ENCODE measurements at regions not wholly inside any gene's neighbourhood (a gene's known extent, or its start where the extent isn't known, plus 50 kb on each side); places are given as distances from the start of the nearest gene placed in this dataset.

GRCh38 chr10:20970044-20970443, 72.9 kb upstream of the NEBL start:
- H3K4me3 ChIP-seq (ENCODE audit: low read depth in 1 of 3, low read length in 3 of 3), result no peak overlapping the region
- no peaks in the 10 kb centered on the region for H3K4me1 ChIP-seq (ENCODE audit: control insufficient read depth in 3 of 3, insufficient read depth in 2 of 3, low read depth in 1 of 3, low read length in 2 of 3)
- no peaks in the 10 kb centered on the region for H3K27me3 ChIP-seq (ENCODE audit: control insufficient read depth in 3 of 3, insufficient read depth in 3 of 3, low read length in 3 of 3)
- H3K36me3 ChIP-seq (ENCODE audit: control insufficient read depth in 3 of 3, insufficient read depth in 2 of 3, low read depth in 1 of 3, low read length in 3 of 3), result no peaks in the 10 kb centered on the region
- DNase-seq (no peak), FAIRE-seq (no peak)
- WGBS, 3 donors, result 94 to 98% (median 98%) methylated on average over 3 of the region's 3 CpGs
- H3K27ac ChIP-seq (ENCODE audit: low read depth in 1 of 3, low read length in 2 of 3), result no peak overlapping the region
- no peaks in the 10 kb centered on the region for H3K9me3 ChIP-seq (ENCODE audit: control insufficient read depth in 2 of 2, insufficient read depth in 1 of 2, low read depth in 1 of 2, low read length in 1 of 2)

- DNase-seq (no peak), FAIRE-seq (no peak)
- Histone ChIP-seq H3K27ac (ENCODE audit: low read depth in 1 of 3, low read length in 2 of 3) (no peak overlapping the region), H3K9me3 (ENCODE audit: control insufficient read depth in 2 of 2, insufficient read depth in 1 of 2, low read depth in 1 of 2, low read length in 1 of 2) (no peaks in the 10 kb centered on the region), H3K4me1 (ENCODE audit: control insufficient read depth in 3 of 3, insufficient read depth in 2 of 3, low read depth in 1 of 3, low read length in 2 of 3) (no peaks in the 10 kb centered on the region), H3K36me3 (ENCODE audit: control insufficient read depth in 3 of 3, insufficient read depth in 2 of 3, low read depth in 1 of 3, low read length in 3 of 3) (no peaks in the 10 kb centered on the region), H3K27me3 (ENCODE audit: control insufficient read depth in 3 of 3, insufficient read depth in 3 of 3, low read length in 3 of 3) (no peaks in the 10 kb centered on the region), H3K4me3 (ENCODE audit: low read depth in 1 of 3, low read length in 3 of 3) (no peak overlapping the region)
- 82 to 87% (median 84%) methylated on average over 3 of the region's 3 CpGs for WGBS, 3 donors
Observed at GRCh38 chr10:20966426-20966825, 69.3 kb upstream of the NEBL start.

- Histone ChIP-seq H3K36me3 (ENCODE audit: control insufficient read depth in 3 of 3, insufficient read depth in 2 of 3, low read depth in 1 of 3, low read length in 3 of 3) (no peaks in the 10 kb centered on the region), H3K27ac (ENCODE audit: low read depth in 1 of 3, low read length in 2 of 3) (no peak overlapping the region), H3K4me1 (ENCODE audit: control insufficient read depth in 3 of 3, insufficient read depth in 2 of 3, low read depth in 1 of 3, low read length in 2 of 3) (no peaks in the 10 kb centered on the region), H3K27me3 (ENCODE audit: control insufficient read depth in 3 of 3, insufficient read depth in 3 of 3, low read length in 3 of 3) (no peaks in the 10 kb centered on the region), H3K9me3 (ENCODE audit: control insufficient read depth in 2 of 2, insufficient read depth in 1 of 2, low read depth in 1 of 2, low read length in 1 of 2) (no peaks in the 10 kb centered on the region), H3K4me3 (ENCODE audit: low read depth in 1 of 3, low read length in 3 of 3) (no peak overlapping the region)
- no peak for FAIRE-seq
- no peak for DNase-seq
- 78 to 82% (median 79%) methylated on average over 5 of the region's 5 CpGs for whole genome bisulfite sequencing, 3 donors
Observed at GRCh38 chr10:20963721-20964595, 66.8 kb upstream of the NEBL start.

DNA sequence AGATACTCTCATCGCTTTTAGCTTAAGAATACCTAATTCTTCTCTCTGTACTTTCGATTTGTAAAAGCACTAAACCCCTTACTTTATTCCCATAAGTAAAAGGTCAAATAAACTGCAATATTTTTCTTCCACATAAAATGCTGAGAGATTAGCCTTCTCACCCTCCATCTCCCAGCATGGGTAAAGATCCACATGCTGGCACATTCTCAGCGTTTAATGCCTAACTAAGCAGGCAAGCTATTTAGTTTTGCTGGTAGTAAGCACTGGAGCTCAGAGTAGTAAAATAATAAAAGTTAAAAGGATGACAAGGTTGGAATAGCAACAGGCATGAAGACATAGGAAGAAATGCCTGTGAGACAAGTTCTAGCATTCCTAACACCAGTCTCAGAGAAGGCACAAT, 65.9 kb upstream of the NEBL start:
- no peak overlapping the region for H3K4me3 ChIP-seq (ENCODE audit: low read depth in 1 of 3, low read length in 3 of 3)
- H3K9me3 ChIP-seq (ENCODE audit: control insufficient read depth in 2 of 2, insufficient read depth in 1 of 2, low read depth in 1 of 2, low read length in 1 of 2), result no peaks in the 10 kb centered on the region
- no peaks in the 10 kb centered on the region for H3K36me3 ChIP-seq (ENCODE audit: control insufficient read depth in 3 of 3, insufficient read depth in 2 of 3, low read depth in 1 of 3, low read length in 3 of 3)
- H3K27ac ChIP-seq (ENCODE audit: low read depth in 1 of 3, low read length in 2 of 3), result no peak overlapping the region
- H3K27me3 ChIP-seq (ENCODE audit: control insufficient read depth in 3 of 3, insufficient read depth in 3 of 3, low read length in 3 of 3), result no peaks in the 10 kb centered on the region
- FAIRE-seq, result no peak
- H3K4me1 ChIP-seq (ENCODE audit: control insufficient read depth in 3 of 3, insufficient read depth in 2 of 3, low read depth in 1 of 3, low read length in 2 of 3), result no peaks in the 10 kb centered on the region
- peak in 1 of 2 donors; percentile 2 for DNase-seq
- WGBS, 3 donors, result 71 to 86% (median 73%) methylated on average over 3 of the region's 3 CpGs

GRCh38 chr10:20962165-20962564, 65.1 kb upstream of the NEBL start:
- FAIRE-seq (no peak), DNase-seq (no peak)
- no peak overlapping the region for H3K4me3 ChIP-seq (ENCODE audit: low read depth in 1 of 3, low read length in 3 of 3)
- H3K27ac ChIP-seq (ENCODE audit: low read depth in 1 of 3, low read length in 2 of 3), result no peak overlapping the region
- no peaks in the 10 kb centered on the region for H3K4me1 ChIP-seq (ENCODE audit: control insufficient read depth in 3 of 3, insufficient read depth in 2 of 3, low read depth in 1 of 3, low read length in 2 of 3)
- H3K27me3 ChIP-seq (ENCODE audit: control insufficient read depth in 3 of 3, insufficient read depth in 3 of 3, low read length in 3 of 3), result no peaks in the 10 kb centered on the region
- no peaks in the 10 kb centered on the region for H3K9me3 ChIP-seq (ENCODE audit: control insufficient read depth in 2 of 2, insufficient read depth in 1 of 2, low read depth in 1 of 2, low read length in 1 of 2)
- WGBS, 3 donors, result 70 to 88% (median 86%) methylated on average over 3 of the region's 3 CpGs
- H3K36me3 ChIP-seq (ENCODE audit: control insufficient read depth in 3 of 3, insufficient read depth in 2 of 3, low read depth in 1 of 3, low read length in 3 of 3), result no peaks in the 10 kb centered on the region

- no peaks in the 10 kb centered on the region for H3K4me1 ChIP-seq (ENCODE audit: control insufficient read depth in 3 of 3, insufficient read depth in 2 of 3, low read depth in 1 of 3, low read length in 2 of 3)
- 81 to 100% (median 94%) methylated on average over 1 of the region's 1 CpG for WGBS, 3 donors
- H3K9me3 ChIP-seq (ENCODE audit: control insufficient read depth in 2 of 2, insufficient read depth in 1 of 2, low read depth in 1 of 2, low read length in 1 of 2), result peaks cover 0 to 4% of the 10 kb centered on the region in 2 donors
- no peaks in the 10 kb centered on the region for H3K36me3 ChIP-seq (ENCODE audit: control insufficient read depth in 3 of 3, insufficient read depth in 2 of 3, low read depth in 1 of 3, low read length in 3 of 3)
- no peaks in the 10 kb centered on the region for H3K27me3 ChIP-seq (ENCODE audit: control insufficient read depth in 3 of 3, insufficient read depth in 3 of 3, low read length in 3 of 3)
- H3K27ac ChIP-seq (ENCODE audit: low read depth in 1 of 3, low read length in 2 of 3), result no peak overlapping the region
- DNase-seq (no peak), FAIRE-seq (no peak)
- H3K4me3 ChIP-seq (ENCODE audit: low read depth in 1 of 3, low read length in 3 of 3), result no peak overlapping the region
Observed at GRCh38 chr10:20959242-20959641, 62.1 kb upstream of the NEBL start.

DNA sequence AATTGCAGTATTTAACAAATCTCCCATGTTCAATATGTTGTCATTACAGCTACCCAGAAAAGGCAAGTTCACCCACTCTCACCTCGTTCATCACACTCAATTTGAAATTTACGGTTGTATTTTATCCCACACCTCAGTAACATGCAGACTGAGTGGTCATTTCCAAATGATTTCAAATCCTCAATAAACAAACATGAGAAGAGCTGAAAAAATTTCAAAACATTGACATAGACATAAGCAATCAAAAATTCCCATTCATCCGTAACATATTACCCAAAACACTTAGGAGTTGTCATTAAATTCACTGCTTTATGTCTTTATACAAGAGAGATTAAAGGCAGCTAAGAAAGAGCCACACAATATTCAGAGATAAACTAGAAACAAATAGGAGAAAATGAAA, 61.7 kb upstream of the NEBL start:
- Histone ChIP-seq H3K36me3 (ENCODE audit: control insufficient read depth in 3 of 3, insufficient read depth in 2 of 3, low read depth in 1 of 3, low read length in 3 of 3) (no peaks in the 10 kb centered on the region), H3K9me3 (ENCODE audit: control insufficient read depth in 2 of 2, insufficient read depth in 1 of 2, low read depth in 1 of 2, low read length in 1 of 2) (peaks cover 0 to 4% of the 10 kb centered on the region in 2 donors), H3K27ac (ENCODE audit: low read depth in 1 of 3, low read length in 2 of 3) (no peak overlapping the region), H3K4me1 (ENCODE audit: control insufficient read depth in 3 of 3, insufficient read depth in 2 of 3, low read depth in 1 of 3, low read length in 2 of 3) (no peaks in the 10 kb centered on the region), H3K4me3 (ENCODE audit: low read depth in 1 of 3, low read length in 3 of 3) (no peak overlapping the region), H3K27me3 (ENCODE audit: control insufficient read depth in 3 of 3, insufficient read depth in 3 of 3, low read length in 3 of 3) (no peaks in the 10 kb centered on the region)
- DNase-seq (no peak), FAIRE-seq (no peak)
- 80 to 88% (median 82%) methylated on average over 3 of the region's 3 CpGs for WGBS, 3 donors

GRCh38 chr10:20958225-20958624, 61.1 kb upstream of the NEBL start:
- H3K27ac ChIP-seq (ENCODE audit: low read depth in 1 of 3, low read length in 2 of 3), result no peak overlapping the region
- H3K36me3 ChIP-seq (ENCODE audit: control insufficient read depth in 3 of 3, insufficient read depth in 2 of 3, low read depth in 1 of 3, low read length in 3 of 3), result no peaks in the 10 kb centered on the region
- WGBS, 3 donors, result 90 to 97% (median 90%) methylated on average over 4 of the region's 4 CpGs
- H3K4me3 ChIP-seq (ENCODE audit: low read depth in 1 of 3, low read length in 3 of 3), result no peak overlapping the region
- FAIRE-seq (no peak), DNase-seq (no peak)
- H3K4me1 ChIP-seq (ENCODE audit: control insufficient read depth in 3 of 3, insufficient read depth in 2 of 3, low read depth in 1 of 3, low read length in 2 of 3), result no peaks in the 10 kb centered on the region
- no peaks in the 10 kb centered on the region for H3K27me3 ChIP-seq (ENCODE audit: control insufficient read depth in 3 of 3, insufficient read depth in 3 of 3, low read length in 3 of 3)
- peaks cover 0 to 4% of the 10 kb centered on the region in 2 donors for H3K9me3 ChIP-seq (ENCODE audit: control insufficient read depth in 2 of 2, insufficient read depth in 1 of 2, low read depth in 1 of 2, low read length in 1 of 2)

GRCh38 chr10:20957744-20958143, 60.6 kb upstream of the NEBL start:
- WGBS, 3 donors, result 70 to 74% (median 72%) methylated on average over 2 of the region's 2 CpGs
- Histone ChIP-seq H3K27me3 (ENCODE audit: control insufficient read depth in 3 of 3, insufficient read depth in 3 of 3, low read length in 3 of 3) (no peaks in the 10 kb centered on the region), H3K4me3 (ENCODE audit: low read depth in 1 of 3, low read length in 3 of 3) (no peak overlapping the region), H3K9me3 (ENCODE audit: control insufficient read depth in 2 of 2, insufficient read depth in 1 of 2, low read depth in 1 of 2, low read length in 1 of 2) (peaks cover 0 to 4% of the 10 kb centered on the region in 2 donors), H3K36me3 (ENCODE audit: control insufficient read depth in 3 of 3, insufficient read depth in 2 of 3, low read depth in 1 of 3, low read length in 3 of 3) (no peaks in the 10 kb centered on the region), H3K4me1 (ENCODE audit: control insufficient read depth in 3 of 3, insufficient read depth in 2 of 3, low read depth in 1 of 3, low read length in 2 of 3) (no peaks in the 10 kb centered on the region), H3K27ac (ENCODE audit: low read depth in 1 of 3, low read length in 2 of 3) (no peak overlapping the region)
- FAIRE-seq (no peak), DNase-seq (no peak)

Data from small intestine (tissue), 7 donors.